ENCODE measurements at regions not wholly inside any gene's neighbourhood (a gene's known extent, or its start where the extent isn't known, plus 50 kb on each side); places are given as distances from the start of the nearest gene placed in this dataset.

DNA sequence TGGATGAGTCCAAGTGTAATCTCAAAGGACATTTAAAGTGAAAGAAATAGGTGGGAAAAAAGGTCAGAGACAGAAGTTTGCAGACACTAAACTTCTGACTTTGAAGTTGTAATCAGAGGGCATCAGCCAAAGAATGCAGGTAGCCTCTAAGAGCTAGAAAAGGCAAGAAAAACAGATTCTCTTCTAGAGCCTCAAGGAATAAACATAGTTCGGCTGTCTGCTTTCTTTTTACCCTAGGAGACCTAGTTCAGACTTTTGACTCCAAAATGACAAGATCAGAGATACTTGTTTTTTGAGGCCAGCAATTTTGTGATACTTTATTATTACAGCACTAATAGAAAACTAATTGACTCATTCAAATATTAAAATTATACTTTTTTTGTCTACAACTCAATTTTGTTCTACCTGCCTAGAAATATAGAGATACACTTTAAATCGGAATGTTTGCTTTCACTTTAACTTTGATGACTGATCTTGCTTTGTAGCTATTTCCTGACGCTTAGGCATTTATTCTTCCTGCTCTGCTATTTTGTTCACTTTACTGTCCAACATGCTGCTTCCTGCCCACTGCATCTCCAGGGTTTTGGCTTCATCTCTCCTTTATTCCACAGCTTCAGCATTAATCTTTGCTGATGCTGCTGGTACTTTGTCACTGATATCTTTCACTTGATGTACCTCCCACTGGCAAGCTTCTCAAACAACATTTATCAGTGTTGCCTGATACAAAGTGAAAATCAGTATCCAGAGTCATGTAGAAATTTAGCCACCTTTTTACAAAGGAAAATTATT, 272.5 kb downstream of the DSEL start:
- Histone ChIP-seq H3K18ac (ENCODE audit: insufficient read length, low read depth, low read length) (no peak overlapping the region), H3K9me3 (ENCODE audit: control insufficient read depth, low read depth, low read length) (no peaks in the 10 kb centered on the region), H3K27ac (ENCODE audit: insufficient read length, low read depth, low read length) (no peak overlapping the region), H3K4me2 (ENCODE audit: insufficient read depth, insufficient read length, low read length) (no peak overlapping the region), H3K14ac (ENCODE audit: insufficient read depth, low read length) (no peak overlapping the region), H3K23ac (ENCODE audit: insufficient read length, low read depth, low read length) (no peak overlapping the region), H2BK5ac (ENCODE audit: insufficient read length, low read length) (no peak overlapping the region), H3K9ac (ENCODE audit: extremely low read depth, insufficient read length, low read length) (no peak overlapping the region), H4K5ac (ENCODE audit: insufficient read length, low read depth, low read length) (no peak overlapping the region), H3K56ac (ENCODE audit: insufficient read length, low read depth, low read length) (no peak overlapping the region), H2BK120ac (ENCODE audit: low read depth, low read length, poor library complexity, severe bottlenecking) (no peak overlapping the region), H2AFZ (ENCODE audit: low read length) (peak overlapping the region; percentile 85), H4K8ac (replicated peaks; ENCODE audit: insufficient read length, low read depth, low read length) (no peak overlapping the region), H4K20me1 (ENCODE audit: control insufficient read depth, insufficient read depth, insufficient read length) (no peaks in the 10 kb centered on the region), H4K91ac (ENCODE audit: insufficient read length, low read depth, low read length) (no peak overlapping the region), H3K23me2 (ENCODE audit: insufficient read length, low read depth, low read length, poor library complexity, severe bottlenecking) (no peaks in the 10 kb centered on the region), H2BK12ac (ENCODE audit: insufficient read length, low read depth, low read length) (no peak overlapping the region), H2BK15ac (ENCODE audit: low read depth, low read length) (no peak overlapping the region), H2BK20ac (ENCODE audit: low read depth, low read length, poor library complexity, severe bottlenecking) (no peak overlapping the region), H3T11ph (ENCODE audit: low read length) (no peak overlapping the region), H2AK5ac (ENCODE audit: insufficient read length, low read length) (no peak overlapping the region), H3K4me1 (ENCODE audit: insufficient read depth, low read length) (no peaks in the 10 kb centered on the region), H3K4ac (ENCODE audit: low read depth, low read length) (no peak overlapping the region), H3K27me3 (ENCODE audit: insufficient read depth, low read length) (no peaks in the 10 kb centered on the region), H3K79me1 (ENCODE audit: insufficient read depth, low read depth, low read length, poor library complexity, severe bottlenecking) (no peaks in the 10 kb centered on the region), H3K79me2 (ENCODE audit: insufficient read depth, low read length) (no peaks in the 10 kb centered on the region)
- no peak overlapping the region; a peak in 2 of 7 replicates for H3K27ac Mint-ChIP-seq
- TF ChIP-seq CTCF (conservative IDR thresholded peaks at IDR 0.05) = no peak
- WGBS (ENCODE audit: extremely low coverage, insufficient read length, low lambda C conversion rate) = no CpG with 5 or more reads among the region's 3 CpGs
- no peaks in the 10 kb centered on the region for H3K36me3 Mint-ChIP-seq (ENCODE audit: insufficient read depth in 1 of 3, low read depth in 3 of 3)
- DNase-seq = no peak
- no peaks in the 10 kb centered on the region for H3K27me3 Mint-ChIP-seq (ENCODE audit: low read depth)
- H3K4me3 Mint-ChIP-seq = no peak overlapping the region
- H3K9me3 Mint-ChIP-seq = no peaks in the 10 kb centered on the region
- H3K4me1 Mint-ChIP-seq = no peaks in the 10 kb centered on the region; a peak in 1 of 4 replicates
